Lower lobe of right lung (tissue), 2 donors: ENCODE measurements at regions not wholly inside any gene's neighbourhood (a gene's known extent, or its start where the extent isn't known, plus 50 kb on each side); places are given as distances from the start of the nearest gene placed in this dataset.

Source experiments
- ATAC-seq, 2 donors: fragments of 200-7000 bp; cut with Tn5 transposase; one replicate each; pipeline ENCODE4 v1.9.1; 2020 to 2022; ENCODE audit warnings: mild to moderate bottlenecking in 2 of 2, moderate library complexity in 2 of 2
- DNase-seq: peaks from one replicate; pipeline ENCODE4 v3.0.0-alpha.2; 2020
- H3K27ac ChIP-seq: fragments of 200-600 bp; one replicate; pipeline ENCODE4 v1.8.0; 2022
- H3K27me3 ChIP-seq: fragments of 200-600 bp; one replicate; pipeline ENCODE4 v1.8.0; 2022; ENCODE audit warnings: low read depth
- H3K36me3 ChIP-seq: fragments of 200-600 bp; one replicate; pipeline ENCODE4 v1.8.0; 2022; ENCODE audit warnings: mild to moderate bottlenecking
- H3K4me1 ChIP-seq: fragments of 200-600 bp; one replicate; pipeline ENCODE4 v1.8.0; 2022
- H3K4me3 ChIP-seq: fragments of 200-600 bp; one replicate; pipeline ENCODE4 v1.8.0; 2022; ENCODE audit warnings: mild to moderate bottlenecking
- H3K9me3 ChIP-seq: fragments of 200-600 bp; one replicate; pipeline ENCODE4 v1.8.0; 2022
- CTCF ChIP-seq: fragments of 200-600 bp; IDR thresholded peaks from one replicate; pipeline ENCODE4 v1.8.0; 2022; ENCODE audit warnings: antibody characterized with exemption, mild to moderate bottlenecking
- intact Hi-C: fragments of 100-400 bp; cut with DNase I; formaldehyde crosslinking; loops from one replicate; pipeline ENCODE4 v1.11.0; 2022
- donor health status: DM: no; HTN: yes; CAD: no; lungs with severe emphysema.

- Histone ChIP-seq H3K36me3 (no peaks in the 10 kb centered on the region), H3K4me1 (no peaks in the 10 kb centered on the region), H3K4me3 (no peak overlapping the region), H3K27me3 (no peaks in the 10 kb centered on the region), H3K9me3 (no peaks in the 10 kb centered on the region), H3K27ac (no peak overlapping the region)
- intact Hi-C loops = no loop called here
- no peak for DNase-seq
- no peak for TF ChIP-seq CTCF
- ATAC-seq = no peak
Measured at GRCh38 chrX:46380148-46380752, 165.0 kb downstream of the ZNF674 start.

GRCh38 chrX:46376246-46376885, 168.9 kb downstream of the ZNF674 start:
- DNase-seq = no peak
- no peak overlapping the region for H3K4me3 ChIP-seq
- H3K27ac ChIP-seq = no peak overlapping the region
- no peaks in the 10 kb centered on the region for H3K9me3 ChIP-seq
- intact Hi-C loops = no loop called here
- no peaks in the 10 kb centered on the region for H3K36me3 ChIP-seq
- no peaks in the 10 kb centered on the region for H3K4me1 ChIP-seq
- H3K27me3 ChIP-seq = no peaks in the 10 kb centered on the region
- peak in 1 of 2 donors; percentile 78 for ATAC-seq
- TF ChIP-seq CTCF = peak; percentile 28

- no peak for TF ChIP-seq CTCF
- Histone ChIP-seq H3K4me3 (no peak overlapping the region), H3K4me1 (no peaks in the 10 kb centered on the region), H3K36me3 (no peaks in the 10 kb centered on the region), H3K27me3 (no peaks in the 10 kb centered on the region), H3K9me3 (no peaks in the 10 kb centered on the region), H3K27ac (no peak overlapping the region)
- DNase-seq (no peak), ATAC-seq (no peak)
- intact Hi-C loops = no loop called here
Measured at GRCh38 chrX:46375831-46376230, 169.4 kb downstream of the ZNF674 start.

GRCh38 chrX:46374371-46374770, 170.8 kb downstream of the ZNF674 start:
- no peak for TF ChIP-seq CTCF
- Histone ChIP-seq H3K9me3 (no peaks in the 10 kb centered on the region), H3K4me3 (no peak overlapping the region), H3K27me3 (no peaks in the 10 kb centered on the region), H3K36me3 (no peaks in the 10 kb centered on the region), H3K4me1 (no peaks in the 10 kb centered on the region), H3K27ac (no peak overlapping the region)
- DNase-seq (no peak), ATAC-seq (no peak)
- intact Hi-C loops = no loop called here

- no peaks in the 10 kb centered on the region for H3K4me1 ChIP-seq
- H3K27me3 ChIP-seq = no peaks in the 10 kb centered on the region
- H3K4me3 ChIP-seq = no peak overlapping the region
- no peak for DNase-seq
- no peak for TF ChIP-seq CTCF
- H3K27ac ChIP-seq = no peak overlapping the region
- no peaks in the 10 kb centered on the region for H3K9me3 ChIP-seq
- no peaks in the 10 kb centered on the region for H3K36me3 ChIP-seq
- intact Hi-C loops = no loop called here
- no peak for ATAC-seq
Measured at GRCh38 chrX:46367491-46367890, 177.7 kb downstream of the ZNF674 start.
